ENCODE measurements at regions not wholly inside any gene's neighbourhood (a gene's known extent, or its start where the extent isn't known, plus 50 kb on each side); places are given as distances from the start of the nearest gene placed in this dataset.
A peak's percentile ranks its signal among the peaks of the same experiment; 100 is the strongest.

DNA sequence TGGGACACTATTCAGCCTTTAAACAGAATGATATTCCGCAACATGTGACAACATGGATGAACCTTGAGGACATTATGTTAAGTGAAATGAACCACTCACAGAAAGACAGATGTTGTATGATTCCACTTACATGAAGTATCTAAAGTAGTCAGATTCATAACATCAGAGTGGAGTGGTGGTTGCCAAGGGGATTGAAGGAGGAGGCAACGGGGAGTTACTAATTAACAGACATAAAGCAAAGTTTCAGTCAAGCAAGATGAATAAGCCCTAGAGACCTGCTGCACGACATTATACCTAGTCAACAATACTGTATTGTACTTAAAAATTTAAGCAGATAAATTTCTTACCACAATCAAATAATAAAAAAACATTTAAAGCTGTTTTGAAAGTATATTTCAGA lies 105.0 kb upstream of the NR0B1 start:
- Histone ChIP-seq H3K36me3 (no peaks in the 10 kb centered on the region), H3K9me3 (replicated peaks) (no peaks in the 10 kb centered on the region), H3K27ac (no peak overlapping the region), H3K4me3 (no peak overlapping the region), H3K27me3 (replicated peaks) (no peaks in the 10 kb centered on the region), H3K4me1 (replicated peaks) (no peaks in the 10 kb centered on the region)
- DNase-seq (ENCODE audit: low read depth in 1 of 2, low spot score in 2 of 2) = no peak

DNA sequence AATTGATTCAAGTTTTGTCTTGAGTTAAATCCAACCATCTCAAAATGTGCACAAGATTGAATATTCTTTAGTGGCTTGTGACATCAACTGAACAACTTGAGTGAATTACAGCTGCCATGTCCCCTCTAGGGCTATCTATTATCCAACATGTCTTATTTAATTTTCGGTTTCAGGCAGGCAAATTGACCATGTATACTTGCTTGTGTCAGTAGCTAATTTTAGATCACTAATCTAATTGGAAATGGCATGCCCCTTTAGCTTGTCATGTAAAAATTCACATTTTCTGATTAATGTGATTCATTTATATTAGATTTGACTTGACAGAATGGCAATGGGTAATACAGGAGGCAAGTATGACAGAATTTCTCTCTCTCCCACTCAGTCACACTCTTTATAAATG lies 93.2 kb upstream of the NR0B1 start:
- H3K9me3 ChIP-seq (replicated peaks) = no peaks in the 10 kb centered on the region
- no peaks in the 10 kb centered on the region for H3K4me1 ChIP-seq (replicated peaks)
- no peak overlapping the region for H3K27ac ChIP-seq
- H3K36me3 ChIP-seq = no peaks in the 10 kb centered on the region
- H3K27me3 ChIP-seq (replicated peaks) = no peaks in the 10 kb centered on the region
- no peak overlapping the region for H3K4me3 ChIP-seq
- DNase-seq (ENCODE audit: low read depth in 1 of 2, low spot score in 2 of 2) = no peak

DNA sequence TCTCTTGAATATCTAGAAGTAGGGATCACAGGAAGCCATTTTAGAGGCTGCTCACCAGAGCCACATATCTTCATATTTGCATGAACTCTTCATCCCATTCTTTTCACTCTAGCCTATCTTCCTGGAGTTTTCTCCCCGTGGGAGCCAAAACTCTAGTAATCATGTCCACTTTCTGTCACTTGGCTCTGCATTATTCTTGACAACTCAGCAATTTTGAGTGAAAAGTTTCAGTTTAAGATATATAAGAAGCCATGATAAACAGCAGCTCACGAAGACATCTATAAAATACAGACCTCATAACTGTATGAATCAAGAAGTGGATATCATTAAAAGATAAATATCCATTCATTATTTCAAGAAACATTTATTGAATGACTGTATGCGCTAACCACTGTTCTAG lies 79.1 kb upstream of the NR0B1 start:
- H3K9me3 ChIP-seq (replicated peaks) = no peaks in the 10 kb centered on the region
- no peaks in the 10 kb centered on the region for H3K4me1 ChIP-seq (replicated peaks)
- no peaks in the 10 kb centered on the region for H3K27me3 ChIP-seq (replicated peaks)
- no peak overlapping the region for H3K27ac ChIP-seq
- no peaks in the 10 kb centered on the region for H3K36me3 ChIP-seq
- no peak for DNase-seq (ENCODE audit: low read depth in 1 of 2, low spot score in 2 of 2)
- no peak overlapping the region for H3K4me3 ChIP-seq

DNA sequence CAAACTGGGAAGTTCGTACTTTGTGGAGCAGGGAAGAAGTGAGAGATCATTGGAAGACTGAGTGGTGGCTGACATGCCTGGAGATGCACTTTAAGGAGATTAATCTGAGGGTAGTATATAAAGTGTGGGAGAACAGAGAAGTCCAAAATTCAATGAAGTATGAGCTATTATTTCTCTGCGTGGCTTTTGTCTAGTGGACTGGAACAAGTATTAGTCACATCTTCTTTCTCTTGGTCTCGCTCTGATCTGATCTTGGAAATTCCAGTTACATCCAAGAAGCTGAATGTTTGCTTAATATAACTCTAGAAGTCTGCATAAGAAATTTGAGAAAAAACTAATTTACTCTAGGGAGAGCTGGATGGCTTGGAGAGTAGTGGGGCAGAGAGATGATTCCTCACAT lies 64.8 kb upstream of the NR0B1 start:
- Histone ChIP-seq H3K27ac (no peak overlapping the region), H3K9me3 (replicated peaks) (no peaks in the 10 kb centered on the region), H3K4me1 (replicated peaks) (no peaks in the 10 kb centered on the region), H3K36me3 (no peaks in the 10 kb centered on the region), H3K4me3 (no peak overlapping the region), H3K27me3 (replicated peaks) (no peaks in the 10 kb centered on the region)
- DNase-seq (ENCODE audit: low read depth in 1 of 2, low spot score in 2 of 2) = no peak

DNA sequence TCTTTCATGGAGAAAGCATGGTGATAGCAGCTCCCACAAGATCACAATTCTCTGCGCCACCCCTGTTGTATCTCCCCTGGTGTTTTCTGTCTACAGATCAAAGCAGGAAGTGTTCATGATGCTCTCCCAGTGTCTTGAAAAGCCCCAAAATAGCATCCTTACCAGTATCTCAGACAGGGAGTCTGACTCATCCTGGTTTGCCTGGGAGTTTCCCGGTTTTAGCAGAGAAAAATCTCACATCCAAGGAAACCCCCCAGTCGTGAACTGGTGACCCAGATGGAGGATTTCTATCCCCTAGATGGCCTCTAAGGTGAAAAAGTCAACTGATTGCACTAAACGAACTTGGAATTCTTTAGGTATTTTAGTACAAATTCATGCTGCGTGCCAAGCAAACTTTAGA lies 64.3 kb upstream of the NR0B1 start:
- H3K27ac ChIP-seq = no peak overlapping the region
- H3K4me3 ChIP-seq = no peak overlapping the region
- H3K9me3 ChIP-seq (replicated peaks) = no peaks in the 10 kb centered on the region
- DNase-seq (ENCODE audit: low read depth in 1 of 2, low spot score in 2 of 2) = peak in 1 of 2 experiments; percentile 5
- no peaks in the 10 kb centered on the region for H3K36me3 ChIP-seq
- H3K27me3 ChIP-seq (replicated peaks) = no peaks in the 10 kb centered on the region
- no peaks in the 10 kb centered on the region for H3K4me1 ChIP-seq (replicated peaks)

DNA sequence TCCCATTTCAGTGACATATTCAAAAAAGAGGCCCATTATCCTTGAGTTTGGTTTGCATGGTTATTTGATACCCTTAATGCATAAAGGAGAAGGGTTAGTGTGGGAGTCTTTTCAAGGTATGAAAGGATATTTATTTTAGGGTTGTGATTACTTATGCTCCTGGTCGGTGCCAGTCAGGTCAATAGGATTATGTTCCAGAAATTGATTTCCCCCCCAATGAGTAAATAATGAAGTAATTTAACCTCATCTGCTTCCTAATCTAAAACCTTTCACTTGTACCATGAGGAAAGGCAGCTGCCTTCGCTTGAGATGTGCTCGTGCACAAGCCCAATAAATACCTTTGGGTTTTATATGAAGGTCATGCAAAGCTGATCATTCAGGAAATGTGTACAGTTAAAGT lies 55.0 kb upstream of the NR0B1 start:
- H3K4me3 ChIP-seq = no peak overlapping the region
- H3K4me1 ChIP-seq (replicated peaks) = no peaks in the 10 kb centered on the region
- no peaks in the 10 kb centered on the region for H3K36me3 ChIP-seq
- no peaks in the 10 kb centered on the region for H3K9me3 ChIP-seq (replicated peaks)
- H3K27me3 ChIP-seq (replicated peaks) = no peaks in the 10 kb centered on the region
- DNase-seq (ENCODE audit: low read depth in 1 of 2, low spot score in 2 of 2) = no peak
- no peak overlapping the region for H3K27ac ChIP-seq
